ENCODE measurements at regions not wholly inside any gene's neighbourhood (a gene's known extent, or its start where the extent isn't known, plus 50 kb on each side); places are given as distances from the start of the nearest gene placed in this dataset.

- Mint-ChIP-seq H3K9me3 (ENCODE audit: unreplicated experiment) (peaks cover 4% of the 10 kb centered on the region), H3K4me1 (ENCODE audit: low read depth, unreplicated experiment) (no peaks in the 10 kb centered on the region), H3K4me3 (ENCODE audit: unreplicated experiment) (no peak overlapping the region), H3K27me3 (ENCODE audit: unreplicated experiment) (no peaks in the 10 kb centered on the region), H3K27ac (ENCODE audit: unreplicated experiment) (no peak overlapping the region), H3K36me3 (ENCODE audit: unreplicated experiment) (peaks cover 7% of the 10 kb centered on the region)
- no peak for TF ChIP-seq CTCF (IDR thresholded peaks at IDR 0.05; ENCODE audit: partially characterized antibody, unreplicated experiment)
- DNase-seq: no peak
These were observed 261.7 kb downstream of the ISL1 start for GRCh38 chr5:51644976-51645375.

GRCh38 chr5:51646482-51646881 lies 263.2 kb downstream of the ISL1 start:
- no peak for DNase-seq
- Mint-ChIP-seq H3K36me3 (ENCODE audit: unreplicated experiment) (peaks cover 5% of the 10 kb centered on the region), H3K4me1 (ENCODE audit: low read depth, unreplicated experiment) (no peaks in the 10 kb centered on the region), H3K27me3 (ENCODE audit: unreplicated experiment) (no peaks in the 10 kb centered on the region), H3K4me3 (ENCODE audit: unreplicated experiment) (no peak overlapping the region), H3K27ac (ENCODE audit: unreplicated experiment) (no peak overlapping the region), H3K9me3 (ENCODE audit: unreplicated experiment) (peaks cover 4% of the 10 kb centered on the region)
- no peak for TF ChIP-seq CTCF (IDR thresholded peaks at IDR 0.05; ENCODE audit: partially characterized antibody, unreplicated experiment)

- H3K4me3 Mint-ChIP-seq (ENCODE audit: unreplicated experiment): no peak overlapping the region
These were observed 267.6 kb downstream of the ISL1 start for GRCh38 chr5:51650824-51651223.

GRCh38 chr5:51651476-51651875 lies 268.2 kb downstream of the ISL1 start:
- Mint-ChIP-seq H3K27me3 (ENCODE audit: unreplicated experiment) (no peaks in the 10 kb centered on the region), H3K27ac (ENCODE audit: unreplicated experiment) (no peak overlapping the region), H3K9me3 (ENCODE audit: unreplicated experiment) (peaks cover 4% of the 10 kb centered on the region), H3K4me1 (ENCODE audit: low read depth, unreplicated experiment) (no peaks in the 10 kb centered on the region), H3K36me3 (ENCODE audit: unreplicated experiment) (peaks cover 5% of the 10 kb centered on the region), H3K4me3 (ENCODE audit: unreplicated experiment) (no peak overlapping the region)
- TF ChIP-seq CTCF (IDR thresholded peaks at IDR 0.05; ENCODE audit: partially characterized antibody, unreplicated experiment): no peak
- no peak for DNase-seq

More at GRCh38 chr5:51650824-51651223, 267.6 kb downstream of the ISL1 start:
- H3K9me3 Mint-ChIP-seq (ENCODE audit: unreplicated experiment): peaks cover 4% of the 10 kb centered on the region
- H3K27me3 Mint-ChIP-seq (ENCODE audit: unreplicated experiment): no peaks in the 10 kb centered on the region
- no peak overlapping the region for H3K27ac Mint-ChIP-seq (ENCODE audit: unreplicated experiment)
- DNase-seq: no peak
- peaks cover 5% of the 10 kb centered on the region for H3K36me3 Mint-ChIP-seq (ENCODE audit: unreplicated experiment)
- TF ChIP-seq CTCF (IDR thresholded peaks at IDR 0.05; ENCODE audit: partially characterized antibody, unreplicated experiment): no peak
- no peaks in the 10 kb centered on the region for H3K4me1 Mint-ChIP-seq (ENCODE audit: low read depth, unreplicated experiment)

GRCh38 chr5:51651889-51652288 lies 268.6 kb downstream of the ISL1 start:
- Mint-ChIP-seq H3K36me3 (ENCODE audit: unreplicated experiment) (peaks cover 5% of the 10 kb centered on the region), H3K9me3 (ENCODE audit: unreplicated experiment) (peaks cover 4% of the 10 kb centered on the region), H3K4me1 (ENCODE audit: low read depth, unreplicated experiment) (no peaks in the 10 kb centered on the region), H3K27ac (ENCODE audit: unreplicated experiment) (no peak overlapping the region), H3K4me3 (ENCODE audit: unreplicated experiment) (no peak overlapping the region), H3K27me3 (ENCODE audit: unreplicated experiment) (no peaks in the 10 kb centered on the region)
- no peak for DNase-seq
- TF ChIP-seq CTCF (IDR thresholded peaks at IDR 0.05; ENCODE audit: partially characterized antibody, unreplicated experiment): no peak
